ENCODE measurements at regions not wholly inside any gene's neighbourhood (a gene's known extent, or its start where the extent isn't known, plus 50 kb on each side); places are given as distances from the start of the nearest gene placed in this dataset.

- DNase-seq (ENCODE audit: low spot score in 2 of 2): no peak
- H3K27me3 ChIP-seq: peaks cover 0 to 8% of the 10 kb centered on the region in 2 donors
- TF ChIP-seq POLR2A (IDR thresholded peaks at IDR 0.05) (no peak), EP300 (IDR thresholded peaks at IDR 0.05) (no peak)
- TF ChIP-seq, protein P1, sequence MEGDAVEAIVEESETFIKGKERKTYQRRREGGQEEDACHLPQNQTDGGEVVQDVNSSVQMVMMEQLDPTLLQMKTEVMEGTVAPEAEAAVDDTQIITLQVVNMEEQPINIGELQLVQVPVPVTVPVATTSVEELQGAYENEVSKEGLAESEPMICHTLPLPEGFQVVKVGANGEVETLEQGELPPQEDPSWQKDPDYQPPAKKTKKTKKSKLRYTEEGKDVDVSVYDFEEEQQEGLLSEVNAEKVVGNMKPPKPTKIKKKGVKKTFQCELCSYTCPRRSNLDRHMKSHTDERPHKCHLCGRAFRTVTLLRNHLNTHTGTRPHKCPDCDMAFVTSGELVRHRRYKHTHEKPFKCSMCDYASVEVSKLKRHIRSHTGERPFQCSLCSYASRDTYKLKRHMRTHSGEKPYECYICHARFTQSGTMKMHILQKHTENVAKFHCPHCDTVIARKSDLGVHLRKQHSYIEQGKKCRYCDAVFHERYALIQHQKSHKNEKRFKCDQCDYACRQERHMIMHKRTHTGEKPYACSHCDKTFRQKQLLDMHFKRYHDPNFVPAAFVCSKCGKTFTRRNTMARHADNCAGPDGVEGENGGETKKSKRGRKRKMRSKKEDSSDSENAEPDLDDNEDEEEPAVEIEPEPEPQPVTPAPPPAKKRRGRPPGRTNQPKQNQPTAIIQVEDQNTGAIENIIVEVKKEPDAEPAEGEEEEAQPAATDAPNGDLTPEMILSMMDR (IDR thresholded peaks at IDR 0.05): no peak
- 54 to 55% methylated on average over 2 of the region's 2 CpGs for WGBS, 2 donors
- no peaks in the 10 kb centered on the region for H3K4me1 ChIP-seq
- H3K36me3 ChIP-seq: no peaks in the 10 kb centered on the region
- no peak overlapping the region for H3K4me3 ChIP-seq
- no peak overlapping the region for H3K27ac ChIP-seq
- H3K9me3 ChIP-seq: no peaks in the 10 kb centered on the region
Measured at GRCh38 chrX:22325096-22325495, 52.4 kb downstream of the CBLL2 start.

DNA sequence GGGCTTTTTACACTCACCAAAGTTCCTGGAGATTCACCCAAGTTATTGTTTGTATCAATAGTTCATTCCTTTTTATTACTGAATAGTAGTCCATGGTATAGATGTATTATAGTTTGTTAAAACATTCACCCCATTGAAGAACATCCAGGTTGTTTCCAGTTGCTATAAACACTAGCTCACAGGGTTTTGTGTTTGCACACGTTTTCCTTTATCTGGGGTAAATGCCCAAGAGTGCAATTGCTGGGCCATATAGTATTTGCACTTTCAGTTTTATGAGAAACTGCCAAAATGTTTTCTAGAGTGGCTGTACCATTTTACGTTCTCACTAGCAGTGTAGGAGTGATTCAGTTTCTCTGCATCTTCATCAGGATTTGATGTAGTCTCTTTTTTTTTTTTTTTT is 57.1 kb downstream of the CBLL2 start:
- 41 to 52% methylated on average over 2 of the region's 2 CpGs for WGBS, 2 donors
- Histone ChIP-seq H3K36me3 (no peaks in the 10 kb centered on the region), H3K27ac (no peak overlapping the region), H3K27me3 (no peaks in the 10 kb centered on the region), H3K4me3 (no peak overlapping the region), H3K9me3 (no peaks in the 10 kb centered on the region), H3K4me1 (no peaks in the 10 kb centered on the region)
- no peak for DNase-seq (ENCODE audit: low spot score in 2 of 2)
- TF ChIP-seq POLR2A (IDR thresholded peaks at IDR 0.05) (no peak), EP300 (IDR thresholded peaks at IDR 0.05) (no peak)
- TF ChIP-seq, protein P1 (IDR thresholded peaks at IDR 0.05): no peak

- no peaks in the 10 kb centered on the region for H3K36me3 ChIP-seq
- TF ChIP-seq EP300 (IDR thresholded peaks at IDR 0.05) (no peak), POLR2A (IDR thresholded peaks at IDR 0.05) (no peak)
- TF ChIP-seq, protein P1 (IDR thresholded peaks at IDR 0.05): no peak
- no peaks in the 10 kb centered on the region for H3K4me1 ChIP-seq
- WGBS, 2 donors: 14 to 42% methylated on average over 1 of the region's 1 CpG
- no peak overlapping the region for H3K27ac ChIP-seq
- no peaks in the 10 kb centered on the region for H3K27me3 ChIP-seq
- H3K9me3 ChIP-seq: no peaks in the 10 kb centered on the region
- DNase-seq (ENCODE audit: low spot score in 2 of 2): no peak
- H3K4me3 ChIP-seq: no peak overlapping the region
Measured at GRCh38 chrX:22338740-22339139, 66.0 kb downstream of the CBLL2 start.

GRCh38 chrX:22339459-22339858 is 66.7 kb downstream of the CBLL2 start:
- Histone ChIP-seq H3K9me3 (no peaks in the 10 kb centered on the region), H3K4me1 (no peaks in the 10 kb centered on the region), H3K27me3 (no peaks in the 10 kb centered on the region), H3K36me3 (no peaks in the 10 kb centered on the region), H3K27ac (no peak overlapping the region), H3K4me3 (no peak overlapping the region)
- DNase-seq (ENCODE audit: low spot score in 2 of 2): no peak
- WGBS, 2 donors: 34 to 45% methylated on average over 1 of the region's 1 CpG
- TF ChIP-seq, protein P1 (IDR thresholded peaks at IDR 0.05): no peak
- TF ChIP-seq EP300 (IDR thresholded peaks at IDR 0.05) (no peak), POLR2A (IDR thresholded peaks at IDR 0.05) (no peak)

GRCh38 chrX:22340022-22340616 is 67.4 kb downstream of the CBLL2 start:
- no peaks in the 10 kb centered on the region for H3K36me3 ChIP-seq
- no peak overlapping the region for H3K4me3 ChIP-seq
- WGBS, 2 donors: 84 to 87% methylated on average over 5 of the region's 5 CpGs
- no peak for DNase-seq (ENCODE audit: low spot score in 2 of 2)
- TF ChIP-seq, protein P1 (IDR thresholded peaks at IDR 0.05): no peak
- no peak for TF ChIP-seq POLR2A (IDR thresholded peaks at IDR 0.05)
- no peak for TF ChIP-seq EP300 (IDR thresholded peaks at IDR 0.05)
- H3K27me3 ChIP-seq: no peaks in the 10 kb centered on the region
- no peak overlapping the region for H3K27ac ChIP-seq
- H3K9me3 ChIP-seq: no peaks in the 10 kb centered on the region
- H3K4me1 ChIP-seq: no peaks in the 10 kb centered on the region

Data from tibial nerve (tissue), 4 donors.